GM23248 (cell line): ENCODE measurements at regions not wholly inside any gene's neighbourhood (a gene's known extent, or its start where the extent isn't known, plus 50 kb on each side); places are given as distances from the start of the nearest gene placed in this dataset.

Experiments used
- EZH2 ChIP-seq: fragments of 200-600 bp; sonication (generic); IDR thresholded peaks from 2 replicates; pipeline ENCODE4 v1.6.1; 2018; ENCODE audit warnings: antibody characterized with exemption, mild to moderate bottlenecking; ENCODE audit not compliant: insufficient read depth, poor library complexity, severe bottlenecking
- EZH2phosphoT487 ChIP-seq: fragments of 200-600 bp; sonication (generic); IDR thresholded peaks from 2 replicates; pipeline ENCODE4 v1.6.1; 2018; ENCODE audit warnings: antibody characterized with exemption, moderate library complexity, mild to moderate bottlenecking, low read depth; ENCODE audit not compliant: insufficient read depth

DNA sequence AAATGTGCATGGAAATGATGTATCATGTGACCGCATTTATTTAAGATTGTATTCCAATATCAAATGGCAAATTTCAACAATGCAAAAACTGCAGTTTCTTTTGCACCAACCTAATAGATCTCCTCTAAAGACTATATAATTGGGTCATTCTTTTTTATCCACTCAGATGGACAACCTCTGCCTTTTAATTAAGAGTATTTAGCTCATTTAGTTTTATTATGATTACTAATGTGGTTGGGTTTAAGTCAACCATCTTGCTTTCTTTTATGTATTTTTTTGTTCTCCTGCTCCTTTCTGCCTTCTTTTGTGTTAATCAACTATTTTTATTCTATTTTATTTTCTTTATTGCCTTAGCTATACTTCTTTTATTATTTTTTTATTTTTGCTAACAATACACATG, 468.5 kb upstream of the MKI67 start:
- TF ChIP-seq EZH2phosphoT487 (no peak), EZH2 (no peak)
